ENCODE measurements at regions not wholly inside any gene's neighbourhood (a gene's known extent, or its start where the extent isn't known, plus 50 kb on each side); places are given as distances from the start of the nearest gene placed in this dataset.
"Not testable (repeated sequence)": the region's sequence is repeated elsewhere in the genome, so short reads cannot be mapped to it uniquely, and the experiment has no call there.

- DNase-seq, result peak; percentile 64
Measured at GRCh38 chr14:105929327-105930081, 403.1 kb downstream of the TMEM121 start.

GRCh38 chr14:105930572-105930971, 404.2 kb downstream of the TMEM121 start:
- no peak for DNase-seq

GRCh38 chr14:105931808-105932483, 405.6 kb downstream of the TMEM121 start:
- peak; percentile 51 for DNase-seq

GRCh38 chr14:105933238-105933637, 406.9 kb downstream of the TMEM121 start:
- no peak for DNase-seq

GRCh38 chr14:105935384-105935783, 409.0 kb downstream of the TMEM121 start:
- DNase-seq, result no peak

- no peak for DNase-seq
Measured at GRCh38 chr14:105937253-105938054, 411.1 kb downstream of the TMEM121 start.

GRCh38 chr14:105938055-105938863, 411.9 kb downstream of the TMEM121 start:
- DNase-seq, result no peak

GRCh38 chr14:105938959-105939358, 412.6 kb downstream of the TMEM121 start:
- DNase-seq, result no peak

- DNase-seq, result no peak
Measured at GRCh38 chr14:105939810-105940508, 413.6 kb downstream of the TMEM121 start.

GRCh38 chr14:105940534-105941225, 414.3 kb downstream of the TMEM121 start:
- no peak for DNase-seq

GRCh38 chr14:105941226-105942166, 415.1 kb downstream of the TMEM121 start:
- DNase-seq, result no peak

GRCh38 chr14:105942725-105943124, 416.3 kb downstream of the TMEM121 start:
- not testable (repeated sequence) for DNase-seq

- DNase-seq, result no peak
Measured at GRCh38 chr14:105943973-105944602, 417.7 kb downstream of the TMEM121 start.

GRCh38 chr14:105944632-105945610, 418.5 kb downstream of the TMEM121 start:
- DNase-seq, result peak; percentile 61

- peak; percentile 68 for DNase-seq
Measured at GRCh38 chr14:105945896-105946295, 419.5 kb downstream of the TMEM121 start.

GRCh38 chr14:105947599-105947998, 421.2 kb downstream of the TMEM121 start:
- no peak for DNase-seq

GRCh38 chr14:105948955-105949354, 422.6 kb downstream of the TMEM121 start:
- peak; percentile 64 for DNase-seq

GRCh38 chr14:105950364-105950892, 424.0 kb downstream of the TMEM121 start:
- not testable (repeated sequence) for DNase-seq
